CD4-positive, alpha-beta T cell treated with Interleukin-2 at 100 ng/mL for 4 hours (primary cell): ENCODE measurements at regions not wholly inside any gene's neighbourhood (a gene's known extent, or its start where the extent isn't known, plus 50 kb on each side); places are given as distances from the start of the nearest gene placed in this dataset.

Experiments used
- DNase-seq: peaks from one replicate; pipeline ENCODE4 v3.0.0-alpha.2; 2020; ENCODE audit warnings: low spot score

GRCh38 chr4:181503687-181504390 is 739.4 kb upstream of the TENM3 start:
- DNase-seq = no peak

- no peak for DNase-seq
These were observed 738.3 kb upstream of the TENM3 start for GRCh38 chr4:181504924-181505323.

GRCh38 chr4:181507180-181507835 is 735.9 kb upstream of the TENM3 start:
- DNase-seq = no peak

GRCh38 chr4:181507938-181508337 is 735.3 kb upstream of the TENM3 start:
- no peak for DNase-seq

- no peak for DNase-seq
These were observed 734.6 kb upstream of the TENM3 start for GRCh38 chr4:181508601-181509000.

- no peak for DNase-seq
These were observed 734.1 kb upstream of the TENM3 start for GRCh38 chr4:181509073-181509472.

- DNase-seq = no peak
These were observed 725.7 kb upstream of the TENM3 start for GRCh38 chr4:181517491-181517890.

GRCh38 chr4:181520790-181521189 is 722.4 kb upstream of the TENM3 start:
- DNase-seq = no peak

GRCh38 chr4:181523973-181524372 is 719.2 kb upstream of the TENM3 start:
- no peak for DNase-seq

GRCh38 chr4:181524499-181524898 is 718.7 kb upstream of the TENM3 start:
- no peak for DNase-seq

GRCh38 chr4:181525634-181526033 is 717.6 kb upstream of the TENM3 start:
- DNase-seq = no peak

- no peak for DNase-seq
These were observed 714.5 kb upstream of the TENM3 start for GRCh38 chr4:181528570-181529184.

GRCh38 chr4:181529537-181529936 is 713.7 kb upstream of the TENM3 start:
- DNase-seq = no peak

GRCh38 chr4:181536196-181536746 is 706.9 kb upstream of the TENM3 start:
- no peak for DNase-seq

- no peak for DNase-seq
These were observed 706.3 kb upstream of the TENM3 start for GRCh38 chr4:181536811-181537434.

GRCh38 chr4:181538431-181538830 is 704.8 kb upstream of the TENM3 start:
- DNase-seq = no peak

GRCh38 chr4:181541396-181541795 is 701.8 kb upstream of the TENM3 start:
- DNase-seq = no peak

GRCh38 chr4:181548873-181549575 is 694.2 kb upstream of the TENM3 start:
- DNase-seq = no peak

- no peak for DNase-seq
These were observed 693.5 kb upstream of the TENM3 start for GRCh38 chr4:181549576-181550188.

GRCh38 chr4:181550381-181550780 is 692.8 kb upstream of the TENM3 start:
- DNase-seq = no peak

GRCh38 chr4:181559637-181560036 is 683.6 kb upstream of the TENM3 start:
- DNase-seq = no peak

- no peak for DNase-seq
These were observed 680.8 kb upstream of the TENM3 start for GRCh38 chr4:181562399-181562798.
